Effector memory CD4-positive, alpha-beta T cell (primary cell): ENCODE measurements at regions not wholly inside any gene's neighbourhood (a gene's known extent, or its start where the extent isn't known, plus 50 kb on each side); places are given as distances from the start of the nearest gene placed in this dataset.

Experiments used
- DNase-seq, 3 donors: peaks; one replicate each; pipeline ENCODE4 v3.0.0-alpha.2; 2020
- H3K27ac ChIP-seq: 2 replicates; pipeline ENCODE4 v1.7.0; 2013; ENCODE audit warnings: mild to moderate bottlenecking, low read length, moderate library complexity; ENCODE audit not compliant: insufficient read depth, poor library complexity, severe bottlenecking
- H3K27me3 ChIP-seq: replicated peaks from 2 replicates; pipeline ENCODE4 v1.7.0; 2013; ENCODE audit warnings: mild to moderate bottlenecking, low read length; ENCODE audit not compliant: insufficient read depth, control insufficient read depth, poor library complexity, severe bottlenecking
- H3K36me3 ChIP-seq: 2 replicates; pipeline ENCODE4 v1.7.0; 2013; ENCODE audit warnings: mild to moderate bottlenecking, low read length, moderate library complexity; ENCODE audit not compliant: control insufficient read depth, insufficient read depth
- H3K4me1 ChIP-seq: 2 replicates; pipeline ENCODE4 v1.7.0; 2013; ENCODE audit warnings: low read length, mild to moderate bottlenecking; ENCODE audit not compliant: control insufficient read depth, insufficient read depth, poor library complexity, severe bottlenecking
- H3K4me3 ChIP-seq: 2 replicates; pipeline ENCODE4 v1.7.0; 2013; ENCODE audit warnings: low read length, low read depth, mild to moderate bottlenecking; ENCODE audit not compliant: insufficient read depth, poor library complexity, severe bottlenecking
- H3K9me3 ChIP-seq: 2 replicates; pipeline ENCODE4 v1.7.0; 2013; ENCODE audit warnings: mild to moderate bottlenecking, low read length, moderate library complexity; ENCODE audit not compliant: control insufficient read depth

- Histone ChIP-seq H3K4me3 (no peak overlapping the region), H3K4me1 (no peaks in the 10 kb centered on the region), H3K36me3 (no peaks in the 10 kb centered on the region), H3K27me3 (no peaks in the 10 kb centered on the region), H3K27ac (no peak overlapping the region), H3K9me3 (no peaks in the 10 kb centered on the region)
- no peak for DNase-seq
These were observed 200.0 kb downstream of the TTLL7 start for GRCh38 chr1:83798965-83799364.

- H3K27me3 ChIP-seq, result no peaks in the 10 kb centered on the region
- no peak for DNase-seq
- H3K4me1 ChIP-seq, result no peaks in the 10 kb centered on the region
- no peak overlapping the region for H3K4me3 ChIP-seq
- no peak overlapping the region for H3K27ac ChIP-seq
- no peaks in the 10 kb centered on the region for H3K36me3 ChIP-seq
- H3K9me3 ChIP-seq, result no peaks in the 10 kb centered on the region
These were observed 202.5 kb downstream of the TTLL7 start for GRCh38 chr1:83796409-83796808.

- H3K27me3 ChIP-seq, result no peaks in the 10 kb centered on the region
- H3K4me3 ChIP-seq, result no peak overlapping the region
- no peak for DNase-seq
- H3K9me3 ChIP-seq, result no peaks in the 10 kb centered on the region
- no peak overlapping the region for H3K27ac ChIP-seq
- H3K36me3 ChIP-seq, result no peaks in the 10 kb centered on the region
- H3K4me1 ChIP-seq, result no peaks in the 10 kb centered on the region
These were observed 204.5 kb downstream of the TTLL7 start for GRCh38 chr1:83794384-83794783.

GRCh38 chr1:83791821-83792437 lies 207.0 kb downstream of the TTLL7 start:
- H3K4me1 ChIP-seq, result no peaks in the 10 kb centered on the region
- no peak overlapping the region for H3K27ac ChIP-seq
- H3K4me3 ChIP-seq, result no peak overlapping the region
- H3K36me3 ChIP-seq, result no peaks in the 10 kb centered on the region
- H3K9me3 ChIP-seq, result no peaks in the 10 kb centered on the region
- no peak for DNase-seq
- no peaks in the 10 kb centered on the region for H3K27me3 ChIP-seq

- Histone ChIP-seq H3K4me3 (no peak overlapping the region), H3K27me3 (no peaks in the 10 kb centered on the region), H3K9me3 (no peaks in the 10 kb centered on the region), H3K4me1 (no peaks in the 10 kb centered on the region), H3K27ac (no peak overlapping the region), H3K36me3 (no peaks in the 10 kb centered on the region)
- DNase-seq, result no peak
These were observed 208.5 kb downstream of the TTLL7 start for GRCh38 chr1:83790446-83790845.

- Histone ChIP-seq H3K36me3 (no peaks in the 10 kb centered on the region), H3K27ac (no peak overlapping the region), H3K9me3 (no peaks in the 10 kb centered on the region), H3K27me3 (no peaks in the 10 kb centered on the region), H3K4me1 (no peaks in the 10 kb centered on the region), H3K4me3 (no peak overlapping the region)
- DNase-seq, result no peak
These were observed 211.5 kb downstream of the TTLL7 start for GRCh38 chr1:83787246-83787998.

GRCh38 chr1:83781667-83782066 lies 217.3 kb downstream of the TTLL7 start:
- Histone ChIP-seq H3K4me1 (no peaks in the 10 kb centered on the region), H3K36me3 (no peaks in the 10 kb centered on the region), H3K27me3 (no peaks in the 10 kb centered on the region), H3K9me3 (no peaks in the 10 kb centered on the region), H3K27ac (no peak overlapping the region), H3K4me3 (no peak overlapping the region)
- no peak for DNase-seq

- H3K27ac ChIP-seq, result no peak overlapping the region
- DNase-seq, result no peak
- no peak overlapping the region for H3K4me3 ChIP-seq
- H3K9me3 ChIP-seq, result no peaks in the 10 kb centered on the region
- H3K4me1 ChIP-seq, result no peaks in the 10 kb centered on the region
- H3K27me3 ChIP-seq, result no peaks in the 10 kb centered on the region
- H3K36me3 ChIP-seq, result no peaks in the 10 kb centered on the region
These were observed 219.4 kb downstream of the TTLL7 start for GRCh38 chr1:83779565-83779964.

- Histone ChIP-seq H3K9me3 (no peaks in the 10 kb centered on the region), H3K4me1 (no peaks in the 10 kb centered on the region), H3K27me3 (no peaks in the 10 kb centered on the region), H3K4me3 (no peak overlapping the region), H3K36me3 (no peaks in the 10 kb centered on the region), H3K27ac (no peak overlapping the region)
- no peak for DNase-seq
These were observed 221.2 kb downstream of the TTLL7 start for GRCh38 chr1:83777758-83778101.

GRCh38 chr1:83776913-83777757 lies 221.8 kb downstream of the TTLL7 start:
- no peak for DNase-seq
- no peaks in the 10 kb centered on the region for H3K4me1 ChIP-seq
- H3K9me3 ChIP-seq, result no peaks in the 10 kb centered on the region
- H3K36me3 ChIP-seq, result no peaks in the 10 kb centered on the region
- no peaks in the 10 kb centered on the region for H3K27me3 ChIP-seq
- H3K4me3 ChIP-seq, result no peak overlapping the region
- no peak overlapping the region for H3K27ac ChIP-seq
